Chondrocyte (in vitro differentiated cells): ENCODE measurements at regions not wholly inside any gene's neighbourhood (a gene's known extent, or its start where the extent isn't known, plus 50 kb on each side); places are given as distances from the start of the nearest gene placed in this dataset.
"Not testable (repeated sequence)": the region's sequence is repeated elsewhere in the genome, so short reads cannot be mapped to it uniquely, and the experiment has no call there.

Source experiments
- DNase-seq: peaks from one replicate; pipeline ENCODE4 v3.0.0; 2021; ENCODE audit warnings: mixed read lengths, low spot score
- H3K27ac Mint-ChIP-seq: one replicate; pipeline ENCODE4 v1.8.0; 2021; ENCODE audit warnings: mild to moderate bottlenecking, moderate library complexity, mixed read lengths; ENCODE audit not compliant: unreplicated experiment
- H3K27me3 Mint-ChIP-seq: 2 replicates; pipeline ENCODE4 v1.8.0; 2021; ENCODE audit warnings: low read depth, mixed read lengths
- H3K36me3 Mint-ChIP-seq: 2 replicates; pipeline ENCODE4 v1.8.0; 2021; ENCODE audit warnings: low read depth, mixed read lengths
- H3K4me1 Mint-ChIP-seq: 2 replicates; pipeline ENCODE4 v1.8.0; 2021; ENCODE audit warnings: low read depth, mild to moderate bottlenecking, mixed read lengths
- H3K4me3 Mint-ChIP-seq: one replicate; pipeline ENCODE4 v1.8.0; 2021; ENCODE audit warnings: mild to moderate bottlenecking, moderate library complexity, mixed read lengths; ENCODE audit not compliant: unreplicated experiment
- H3K9me3 Mint-ChIP-seq: 2 replicates; pipeline ENCODE4 v1.8.0; 2021; ENCODE audit warnings: low read depth, mixed read lengths
- CTCF ChIP-seq: fragments of 200-600 bp; sonication (generic); IDR thresholded peaks from 2 replicates; pipeline ENCODE4 v1.5.0; 2021; ENCODE audit warnings: antibody characterized with exemption, mild to moderate bottlenecking, moderate library complexity

GRCh38 chr10:85490431-85490830 lies 876.2 kb downstream of the GRID1 start:
- Mint-ChIP-seq H3K4me3 (no peak overlapping the region), H3K27ac (no peak overlapping the region), H3K4me1 (no peaks in the 10 kb centered on the region), H3K9me3 (no peaks in the 10 kb centered on the region), H3K27me3 (no peaks in the 10 kb centered on the region), H3K36me3 (no peaks in the 10 kb centered on the region)
- no peak for DNase-seq
- no peak for TF ChIP-seq CTCF

DNA sequence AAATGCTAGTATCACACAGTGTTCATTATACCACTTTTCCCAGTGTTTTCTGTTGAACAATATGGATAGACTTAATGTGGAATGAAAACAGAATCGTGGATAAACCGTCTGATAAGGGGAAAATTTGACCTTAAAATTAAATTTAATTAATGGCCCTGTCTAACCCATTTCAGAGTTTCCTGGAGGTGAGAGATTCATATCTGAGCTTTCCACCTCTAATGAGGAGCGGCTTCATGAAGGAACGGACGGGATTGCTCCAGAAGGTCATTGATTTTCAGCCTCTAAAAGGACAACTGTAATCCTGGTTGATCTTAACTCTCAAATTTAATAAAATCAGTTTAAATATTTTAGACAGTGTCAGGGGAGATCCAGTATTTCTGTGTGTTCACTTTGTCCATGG lies 874.9 kb downstream of the GRID1 start:
- H3K4me3 Mint-ChIP-seq, result no peak overlapping the region
- H3K27ac Mint-ChIP-seq, result no peak overlapping the region
- H3K9me3 Mint-ChIP-seq, result no peaks in the 10 kb centered on the region
- no peaks in the 10 kb centered on the region for H3K27me3 Mint-ChIP-seq
- H3K4me1 Mint-ChIP-seq, result no peaks in the 10 kb centered on the region
- no peaks in the 10 kb centered on the region for H3K36me3 Mint-ChIP-seq
- TF ChIP-seq CTCF, result no peak
- no peak for DNase-seq

- DNase-seq, result no peak
- Mint-ChIP-seq H3K27ac (no peak overlapping the region), H3K36me3 (no peaks in the 10 kb centered on the region), H3K27me3 (no peaks in the 10 kb centered on the region), H3K4me1 (no peaks in the 10 kb centered on the region), H3K9me3 (no peaks in the 10 kb centered on the region), H3K4me3 (no peak overlapping the region)
- no peak for TF ChIP-seq CTCF
Measured at GRCh38 chr10:85492684-85493083, 873.9 kb downstream of the GRID1 start.

DNA sequence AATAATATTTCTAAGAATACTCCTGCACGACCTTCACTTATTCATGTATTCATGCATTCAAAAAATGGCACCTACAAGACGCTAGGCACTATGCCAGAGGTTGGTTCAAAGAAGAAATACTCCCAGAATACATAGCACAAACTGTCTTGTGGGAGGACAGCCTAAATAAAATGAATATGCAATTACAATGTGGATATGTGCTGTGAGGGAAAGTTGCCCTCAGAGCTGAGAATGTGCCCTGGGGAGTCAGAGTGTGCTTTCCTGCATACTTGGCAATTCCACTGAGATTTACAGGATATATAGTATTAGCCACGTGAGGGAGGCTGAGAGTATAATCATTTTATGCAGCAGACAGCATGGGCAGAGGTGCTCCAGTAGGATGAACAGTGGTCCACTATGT lies 872.9 kb downstream of the GRID1 start:
- DNase-seq, result no peak
- H3K4me1 Mint-ChIP-seq, result no peaks in the 10 kb centered on the region
- no peak for TF ChIP-seq CTCF
- H3K9me3 Mint-ChIP-seq, result no peaks in the 10 kb centered on the region
- no peaks in the 10 kb centered on the region for H3K27me3 Mint-ChIP-seq
- no peak overlapping the region for H3K27ac Mint-ChIP-seq
- no peaks in the 10 kb centered on the region for H3K36me3 Mint-ChIP-seq
- H3K4me3 Mint-ChIP-seq, result no peak overlapping the region

DNA sequence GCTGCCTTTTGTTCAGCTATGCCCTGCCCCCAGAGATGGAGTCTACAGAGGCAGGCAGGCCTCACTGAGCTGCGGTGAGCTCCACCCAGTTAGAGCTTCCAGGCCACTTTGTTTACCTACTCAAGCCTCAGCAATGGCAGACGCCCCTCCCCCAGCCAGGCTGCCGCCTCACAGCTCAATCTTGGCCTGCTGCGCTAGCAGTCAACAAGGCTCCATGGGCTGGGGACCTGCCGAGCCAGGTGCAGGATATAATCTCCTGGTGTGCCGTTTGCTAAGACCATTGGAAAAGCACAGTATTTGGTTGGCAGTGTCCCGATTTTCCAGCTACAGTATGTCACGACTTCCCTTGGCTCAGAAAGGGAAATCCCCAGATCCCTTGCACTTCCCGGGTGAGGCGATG lies 862.0 kb downstream of the GRID1 start:
- H3K27ac Mint-ChIP-seq, H3K36me3 Mint-ChIP-seq, H3K4me3 Mint-ChIP-seq, H3K27me3 Mint-ChIP-seq, H3K4me1 Mint-ChIP-seq, DNase-seq: not testable (repeated sequence)
- H3K9me3 Mint-ChIP-seq, result peaks cover 29% of the 10 kb centered on the region

DNA sequence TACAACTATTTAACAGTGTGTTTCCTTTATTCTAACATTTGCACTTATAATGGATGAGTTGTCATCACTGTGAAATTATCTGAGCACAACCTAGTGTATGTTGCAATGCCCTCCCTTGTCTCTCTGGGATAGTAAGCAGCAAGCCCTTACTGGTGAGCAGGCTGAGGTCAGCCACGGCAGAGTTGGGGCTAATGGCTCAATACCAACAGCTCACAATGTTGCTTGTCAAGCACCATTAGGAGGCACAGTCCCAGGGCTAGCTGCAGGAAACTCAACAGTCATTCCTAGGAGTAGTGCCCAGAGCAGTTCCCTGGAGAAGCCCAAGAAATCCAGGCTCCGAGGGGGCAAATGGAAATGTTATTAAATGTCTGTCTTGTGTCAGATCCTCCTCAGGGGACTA lies 858.4 kb downstream of the GRID1 start:
- Mint-ChIP-seq H3K36me3 (no peaks in the 10 kb centered on the region), H3K4me1 (no peaks in the 10 kb centered on the region), H3K27ac (no peak overlapping the region), H3K9me3 (peaks cover 11% of the 10 kb centered on the region), H3K4me3 (no peak overlapping the region), H3K27me3 (no peaks in the 10 kb centered on the region)
- DNase-seq, result no peak
- TF ChIP-seq CTCF, result no peak
